CD14-positive monocyte (primary cell): ENCODE measurements at regions not wholly inside any gene's neighbourhood (a gene's known extent, or its start where the extent isn't known, plus 50 kb on each side); places are given as distances from the start of the nearest gene placed in this dataset.

ENCODE experiments used
- DNase-seq, 3 donors: peaks; one replicate each; pipeline ENCODE4 v3.0.0-alpha.2; 2011 to 2022
- H2AFZ ChIP-seq: 2 replicates; pipeline ENCODE4 v1.6.0; 2012; ENCODE audit warnings: mild to moderate bottlenecking, low read depth, low read length, inconsistent platforms; ENCODE audit not compliant: insufficient read depth, poor library complexity, severe bottlenecking
- H3K27ac ChIP-seq, 2 donors: 1 replicate in 1 of 2; 2 replicates in 1 of 2; pipeline ENCODE4 v1.5.1; 2012 to 2013; ENCODE audit warnings: low read length in 2 of 2, control low read depth in 1 of 2, inconsistent platforms in 1 of 2, low read depth in 1 of 2, mild to moderate bottlenecking in 1 of 2
- H3K27me3 ChIP-seq, 2 donors: one replicate each; pipeline versions ENCODE4 v1.6.0 to v1.6.1; 2011 to 2013; ENCODE audit warnings: low read length in 2 of 2; ENCODE audit not compliant: control insufficient read depth in 2 of 2, insufficient read depth in 2 of 2
- H3K36me3 ChIP-seq, 2 donors: replicated peaks in 1 of 2; 1 replicate in 1 of 2; 2 replicates in 1 of 2; pipeline versions ENCODE4 v1.5.1 to v1.6.1; 2012 to 2013; ENCODE audit warnings: low read length in 2 of 2, control low read depth in 1 of 2, inconsistent platforms in 1 of 2, mild to moderate bottlenecking in 1 of 2; ENCODE audit not compliant: insufficient read depth in 2 of 2, control insufficient read depth in 1 of 2
- H3K4me1 ChIP-seq, 2 donors: 1 replicate in 1 of 2; 2 replicates in 1 of 2; pipeline versions ENCODE4 v1.5.1 to v1.6.1; 2012 to 2013; ENCODE audit warnings: low read length in 2 of 2, control low read depth in 1 of 2, inconsistent platforms in 1 of 2, mild to moderate bottlenecking in 1 of 2, moderate library complexity in 1 of 2; ENCODE audit not compliant: insufficient read depth in 2 of 2, control insufficient read depth in 1 of 2
- H3K4me2 ChIP-seq: replicated peaks from 2 replicates; pipeline ENCODE3; 2012; ENCODE audit warnings: low read length, moderate library complexity, mild to moderate bottlenecking; ENCODE audit not compliant: poor library complexity, severe bottlenecking; ENCODE audit errors: extremely low read depth
- H3K4me3 ChIP-seq, 3 experiments: fragments of 200-600 bp in 1 of 3; sonication (generic) in 1 of 3; replicated peaks in 1 of 3; 1 replicate in 2 of 3; 2 replicates in 1 of 3; pipeline ENCODE4 v1.5.1; 2011 to 2013; ENCODE audit warnings: low read length in 3 of 3, mild to moderate bottlenecking in 3 of 3, control low read depth in 2 of 3, low read depth in 2 of 3, inconsistent platforms in 1 of 3, moderate library complexity in 1 of 3
- H3K79me2 ChIP-seq: 2 replicates; pipeline ENCODE4 v1.6.0; 2012; ENCODE audit warnings: mild to moderate bottlenecking, control low read depth, inconsistent platforms, low read length, moderate library complexity; ENCODE audit not compliant: insufficient read depth
- H3K9ac ChIP-seq: 2 replicates; pipeline ENCODE4 v1.6.0; 2017; ENCODE audit warnings: low read length, mild to moderate bottlenecking; ENCODE audit not compliant: insufficient read depth, poor library complexity, severe bottlenecking
- H3K9me3 ChIP-seq, 2 donors: replicated peaks in 1 of 2; 1 replicate in 1 of 2; 2 replicates in 1 of 2; pipeline versions ENCODE4 v1.5.1 to v1.6.1; 2012 to 2013; ENCODE audit warnings: low read length in 2 of 2, control low read depth in 1 of 2; ENCODE audit not compliant: control insufficient read depth in 1 of 2, insufficient read depth in 1 of 2
- H4K20me1 ChIP-seq: 2 replicates; pipeline ENCODE4 v1.6.0; 2012; ENCODE audit warnings: mild to moderate bottlenecking, low read length, control low read depth, moderate library complexity; ENCODE audit not compliant: insufficient read depth
- H3K27ac Mint-ChIP-seq, 7 donors: one replicate each; pipeline ENCODE4 v1.8.0; 2020; ENCODE audit warnings: mild to moderate bottlenecking in 7 of 7, mixed read lengths in 7 of 7, moderate library complexity in 6 of 7, inconsistent platforms in 2 of 7
- H3K27me3 Mint-ChIP-seq, 3 donors: one replicate each; pipeline ENCODE4 v1.8.0; 2021 to 2022; ENCODE audit warnings: low read depth in 3 of 3, mild to moderate bottlenecking in 3 of 3, mixed read lengths in 3 of 3, moderate library complexity in 3 of 3, inconsistent platforms in 1 of 3
- H3K36me3 Mint-ChIP-seq, 2 donors: one replicate each; pipeline ENCODE4 v1.8.0; 2020; ENCODE audit warnings: mixed read lengths in 2 of 2, inconsistent platforms in 1 of 2, mild to moderate bottlenecking in 1 of 2
- H3K4me1 Mint-ChIP-seq: one replicate; pipeline ENCODE4 v1.8.0; 2020; ENCODE audit warnings: mild to moderate bottlenecking, mixed read lengths
- H3K4me3 Mint-ChIP-seq, 2 donors: one replicate each; pipeline ENCODE4 v1.8.0; 2020; ENCODE audit warnings: mild to moderate bottlenecking in 2 of 2, mixed read lengths in 2 of 2, moderate library complexity in 1 of 2
- H3K9me3 Mint-ChIP-seq, 7 donors: one replicate each; pipeline ENCODE4 v1.8.0; 2020 to 2022; ENCODE audit warnings: mixed read lengths in 7 of 7, mild to moderate bottlenecking in 6 of 7, moderate library complexity in 6 of 7, inconsistent platforms in 2 of 7
- CTCF ChIP-seq: fragments of 200-600 bp; IDR thresholded peaks from one replicate; pipeline ENCODE4 v1.8.0; 2022; ENCODE audit warnings: antibody characterized with exemption, mild to moderate bottlenecking
- WGBS: methylation state at CpG from one replicate; pipeline ENCODE4 v1.1.5; 2013; ENCODE audit warnings: missing lambda C conversion rate; ENCODE audit not compliant: insufficient coverage; 5-methylcytosine and 5-hydroxymethylcytosine counted together
- intact Hi-C, 2 donors: fragments of 100-400 bp; cut with micrococcal nuclease; formaldehyde crosslinking; loops; one replicate each; pipeline versions ENCODE4 v1.15.0 to v1.15.1; 2023

GRCh38 chr9:115986508-115986907 lies 167.1 kb upstream of the PAPPA start:
- no peaks in the 10 kb centered on the region for H3K27me3 ChIP-seq
- Mint-ChIP-seq H3K4me1 (no peaks in the 10 kb centered on the region), H3K27me3 (peaks cover 0 to 1% (median 0%) of the 10 kb centered on the region in 3 donors), H3K36me3 (no peaks in the 10 kb centered on the region), H3K27ac (no peak overlapping the region), H3K4me3 (no peak overlapping the region), H3K9me3 (peaks cover 0 to 6% (median 2%) of the 10 kb centered on the region in 7 donors)
- H3K27ac ChIP-seq, result no peak overlapping the region
- no peak overlapping the region for H3K4me2 ChIP-seq
- intact Hi-C loops, result no loop called here
- no peak overlapping the region for H2AFZ ChIP-seq
- H3K9me3 ChIP-seq, result no peaks in the 10 kb centered on the region
- H3K4me1 ChIP-seq, result no peaks in the 10 kb centered on the region
- no peak overlapping the region for H3K9ac ChIP-seq
- DNase-seq, result no peak
- no peak for TF ChIP-seq CTCF
- WGBS, result no CpG with 5 or more reads among the region's 3 CpGs
- no peaks in the 10 kb centered on the region for H3K36me3 ChIP-seq
- H3K4me3 ChIP-seq, result no peak overlapping the region
- no peaks in the 10 kb centered on the region for H4K20me1 ChIP-seq
- no peaks in the 10 kb centered on the region for H3K79me2 ChIP-seq

- WGBS, result no CpG with 5 or more reads among the region's 2 CpGs
- no peak for TF ChIP-seq CTCF
- no peak for DNase-seq
- Histone ChIP-seq H3K27me3 (no peaks in the 10 kb centered on the region), H3K9ac (no peak overlapping the region), H3K27ac (no peak overlapping the region), H3K36me3 (no peaks in the 10 kb centered on the region), H3K9me3 (no peaks in the 10 kb centered on the region), H3K4me2 (no peak overlapping the region), H3K4me3 (no peak overlapping the region), H3K79me2 (no peaks in the 10 kb centered on the region), H4K20me1 (no peaks in the 10 kb centered on the region), H2AFZ (no peak overlapping the region), H3K4me1 (no peaks in the 10 kb centered on the region)
- Mint-ChIP-seq H3K27ac (peak overlapping the region in 1 of 7 donors; percentile 46), H3K27me3 (peaks cover 0 to 1% (median 0%) of the 10 kb centered on the region in 3 donors), H3K36me3 (no peaks in the 10 kb centered on the region), H3K9me3 (peaks cover 0 to 6% (median 2%) of the 10 kb centered on the region in 7 donors), H3K4me1 (no peaks in the 10 kb centered on the region), H3K4me3 (no peak overlapping the region)
- intact Hi-C loops, result no loop called here
These were observed 164.9 kb upstream of the PAPPA start for GRCh38 chr9:115988701-115989100.
